ENCODE measurements at regions not wholly inside any gene's neighbourhood (a gene's known extent, or its start where the extent isn't known, plus 50 kb on each side); places are given as distances from the start of the nearest gene placed in this dataset.

DNA sequence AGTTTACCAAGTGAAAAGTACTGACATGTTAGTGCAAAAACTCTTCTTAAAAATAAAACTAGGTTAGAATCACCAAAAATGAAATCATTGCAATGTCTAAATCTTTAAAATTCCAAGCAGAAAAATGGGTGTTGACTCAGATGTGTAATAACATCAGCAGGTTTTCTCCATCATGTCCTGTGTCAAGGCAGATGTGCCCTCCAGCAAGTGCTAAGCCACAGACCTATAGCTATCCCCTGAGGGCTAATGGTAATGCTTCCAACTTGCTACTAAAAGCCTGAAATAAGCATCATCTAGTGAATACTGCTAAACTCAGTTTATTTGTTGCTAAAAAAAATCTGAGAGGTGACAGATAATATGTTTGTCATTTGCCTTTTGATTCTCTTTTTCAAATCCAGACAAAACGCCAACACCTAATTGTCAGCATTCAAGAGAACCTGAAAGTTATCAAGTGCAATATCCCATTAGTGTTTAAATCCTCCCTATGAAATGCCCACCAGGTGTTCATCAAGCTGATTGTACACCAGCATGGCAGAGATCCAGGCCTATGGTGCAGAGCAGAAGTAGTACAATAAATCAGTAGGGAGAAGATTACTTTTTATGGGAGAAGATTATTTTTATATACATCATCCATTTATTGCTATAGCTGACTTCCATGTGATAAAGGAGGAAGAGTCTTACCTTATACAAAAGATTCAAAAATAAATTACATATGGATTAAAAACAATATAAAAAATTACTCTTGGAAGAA lies 55.1 kb upstream of the SYT9 start:
- no TSS peak for BruUV-seq (replicated peaks)
- Histone ChIP-seq H3K4me1 (ENCODE audit: insufficient read depth, low read length) (no peaks in the 10 kb centered on the region), H3K4me3 (replicated peaks in 1 of 3; ENCODE audit: insufficient read depth in 1 of 3, low read depth in 2 of 3, low read length in 3 of 3) (no peak overlapping the region), H2AFZ (ENCODE audit: low read length) (no peak overlapping the region), H3K9ac (ENCODE audit: insufficient read depth, low read depth, low read length) (no peak overlapping the region), H3K36me3 (replicated peaks in 1 of 2; ENCODE audit: control insufficient read depth in 1 of 2, insufficient read depth in 2 of 2, low read length in 2 of 2) (no peaks in the 10 kb centered on the region), H3K27ac (ENCODE audit: extremely low read length, insufficient read depth, low read length) (no peak overlapping the region), H3K27me3 (ENCODE audit: control insufficient read depth in 1 of 2, insufficient read depth in 2 of 2, low read length in 2 of 2) (no peaks in the 10 kb centered on the region), H3K9me3 (ENCODE audit: low read length) (no peaks in the 10 kb centered on the region), H4K20me1 (ENCODE audit: insufficient read depth, low read length) (no peaks in the 10 kb centered on the region), H3K4me2 (ENCODE audit: low read depth, low read length) (no peak overlapping the region), H3K79me2 (ENCODE audit: insufficient read depth, low read length) (no peaks in the 10 kb centered on the region)
- ATAC-seq (no peak), DNase-seq (ENCODE audit: low spot score) (no peak), FAIRE-seq (no peak)
- 0% methylated on average over 1 of the region's 1 CpG for whole genome bisulfite sequencing (ENCODE audit: low lambda C conversion rate)
- TF ChIP-seq REXO4 (CRISPR knock-in tag; IDR thresholded peaks at IDR 0.05; ENCODE audit: borderline replicate concordance), result no peak
- intact Hi-C loops (cut with micrococcal nuclease; ENCODE audit: unreplicated experiment) (no loop called here), in situ Hi-C loops (cut with HindIII; ENCODE audit: extremely low pct_ligation_motif_present, low pct_unique_long_range_greater_than_20kb) (no loop called here)
- ChIA-PET POLR2A (no interaction called here), CTCF (ENCODE audit: low intra/inter-chr PET ratio, low total read pairs) (no interaction called here)

DNA sequence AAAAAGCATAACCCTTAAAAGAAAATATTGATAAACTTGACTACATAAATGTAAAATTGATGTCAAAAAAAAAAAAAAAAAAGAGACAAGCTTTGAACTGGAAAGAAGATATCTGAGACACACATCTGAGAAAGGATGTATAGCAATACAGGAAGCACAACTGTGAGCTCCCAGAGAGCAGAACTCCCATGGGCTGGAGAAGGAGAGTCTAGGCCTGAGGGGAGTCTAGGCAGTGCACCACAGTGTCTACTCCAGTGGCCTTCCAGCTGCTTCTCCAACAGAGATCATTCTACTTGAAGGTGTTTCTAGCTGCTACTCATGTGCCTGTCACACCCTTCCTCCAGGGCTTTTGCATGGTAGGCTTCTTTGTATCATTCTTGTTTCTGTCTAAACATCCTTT lies 54.2 kb upstream of the SYT9 start:
- DNase-seq (ENCODE audit: low spot score) (no peak), ATAC-seq (no peak), FAIRE-seq (no peak)
- POLR2A ChIA-PET, result no interaction called here
- no peaks in the 10 kb centered on the region for H3K79me2 ChIP-seq (ENCODE audit: insufficient read depth, low read length)
- H3K36me3 ChIP-seq (replicated peaks in 1 of 2; ENCODE audit: control insufficient read depth in 1 of 2, insufficient read depth in 2 of 2, low read length in 2 of 2), result no peaks in the 10 kb centered on the region
- no peak overlapping the region for H3K27ac ChIP-seq (ENCODE audit: extremely low read length, insufficient read depth, low read length)
- H3K9me3 ChIP-seq (ENCODE audit: low read length), result no peaks in the 10 kb centered on the region
- no peaks in the 10 kb centered on the region for H4K20me1 ChIP-seq (ENCODE audit: insufficient read depth, low read length)
- no TSS peak for BruUV-seq (replicated peaks)
- no peak overlapping the region for H3K4me2 ChIP-seq (ENCODE audit: low read depth, low read length)
- H3K9ac ChIP-seq (ENCODE audit: insufficient read depth, low read depth, low read length), result no peak overlapping the region
- in situ Hi-C loops (cut with HindIII; ENCODE audit: extremely low pct_ligation_motif_present, low pct_unique_long_range_greater_than_20kb), result no loop called here
- no peaks in the 10 kb centered on the region for H3K27me3 ChIP-seq (ENCODE audit: control insufficient read depth in 1 of 2, insufficient read depth in 2 of 2, low read length in 2 of 2)
- intact Hi-C loops (cut with micrococcal nuclease; ENCODE audit: unreplicated experiment), result no loop called here
- no peak overlapping the region for H3K4me3 ChIP-seq (replicated peaks in 1 of 3; ENCODE audit: insufficient read depth in 1 of 3, low read depth in 2 of 3, low read length in 3 of 3)
- H3K4me1 ChIP-seq (ENCODE audit: insufficient read depth, low read length), result no peaks in the 10 kb centered on the region
- CTCF ChIA-PET (ENCODE audit: low intra/inter-chr PET ratio, low total read pairs), result no interaction called here
- H2AFZ ChIP-seq (ENCODE audit: low read length), result no peak overlapping the region
- TF ChIP-seq ISL2 (CRISPR knock-in tag; IDR thresholded peaks at IDR 0.05) (no peak), ZNF557 (CRISPR knock-in tag; IDR thresholded peaks at IDR 0.05) (no peak), JUN (CRISPR knock-in tag; IDR thresholded peaks at IDR 0.05) (no peak), JARID2 (CRISPR knock-in tag; IDR thresholded peaks at IDR 0.05; ENCODE audit: insufficient replicate concordance) (no peak), PHF20 (CRISPR knock-in tag; IDR thresholded peaks at IDR 0.05) (no peak), MXD3 (CRISPR knock-in tag; IDR thresholded peaks at IDR 0.05) (no peak), ZNF598 (CRISPR knock-in tag; IDR thresholded peaks at IDR 0.05; ENCODE audit: borderline replicate concordance) (no peak), ZNF768 (CRISPR knock-in tag; IDR thresholded peaks at IDR 0.05) (no peak), E2F2 (CRISPR knock-in tag; IDR thresholded peaks at IDR 0.05; ENCODE audit: borderline replicate concordance) (no peak), SRY (CRISPR knock-in tag; IDR thresholded peaks at IDR 0.05) (no peak), NFAT5 (CRISPR knock-in tag; IDR thresholded peaks at IDR 0.05) (no peak), TP53 (CRISPR knock-in tag; conservative IDR thresholded peaks at IDR 0.05) (no peak)
